ENCODE measurements at regions not wholly inside any gene's neighbourhood (a gene's known extent, or its start where the extent isn't known, plus 50 kb on each side); places are given as distances from the start of the nearest gene placed in this dataset.

GRCh38 chr14:31944256-31945073 lies 132.6 kb upstream of the ARHGAP5 start:
- no peak for DNase-seq

- no peak for DNase-seq
Measured at GRCh38 chr14:31945074-31945613, 132.0 kb upstream of the ARHGAP5 start.

- no peak for DNase-seq
Measured at GRCh38 chr14:31945701-31946100, 131.4 kb upstream of the ARHGAP5 start.

GRCh38 chr14:31947076-31947475 lies 130.0 kb upstream of the ARHGAP5 start:
- no peak for DNase-seq

- no peak for DNase-seq
Measured at GRCh38 chr14:31947680-31948595, 129.2 kb upstream of the ARHGAP5 start.

- DNase-seq, result no peak
Measured at GRCh38 chr14:31949709-31950108, 127.4 kb upstream of the ARHGAP5 start.

- no peak for DNase-seq
Measured at GRCh38 chr14:31950331-31950730, 126.8 kb upstream of the ARHGAP5 start.

GRCh38 chr14:31950764-31951637 lies 126.1 kb upstream of the ARHGAP5 start:
- peak; percentile 75 for DNase-seq

- no peak for DNase-seq
Measured at GRCh38 chr14:31951638-31951964, 125.5 kb upstream of the ARHGAP5 start.

GRCh38 chr14:31952573-31952972 lies 124.5 kb upstream of the ARHGAP5 start:
- no peak for DNase-seq

- DNase-seq, result no peak
Measured at GRCh38 chr14:31953210-31953609, 123.9 kb upstream of the ARHGAP5 start.

- no peak for DNase-seq
Measured at GRCh38 chr14:31954991-31955390, 122.1 kb upstream of the ARHGAP5 start.

GRCh38 chr14:31955936-31956579 lies 121.0 kb upstream of the ARHGAP5 start:
- DNase-seq, result no peak

- DNase-seq, result no peak
Measured at GRCh38 chr14:31957565-31957964, 119.5 kb upstream of the ARHGAP5 start.

- DNase-seq, result no peak
Measured at GRCh38 chr14:31960039-31960438, 117.1 kb upstream of the ARHGAP5 start.

- no peak for DNase-seq
Measured at GRCh38 chr14:31961896-31962295, 115.2 kb upstream of the ARHGAP5 start.

GRCh38 chr14:31962920-31963319 lies 114.2 kb upstream of the ARHGAP5 start:
- no peak for DNase-seq

GRCh38 chr14:31963587-31963986 lies 113.5 kb upstream of the ARHGAP5 start:
- no peak for DNase-seq

GRCh38 chr14:31964490-31964889 lies 112.6 kb upstream of the ARHGAP5 start:
- no peak for DNase-seq

GRCh38 chr14:31965071-31965734 lies 111.9 kb upstream of the ARHGAP5 start:
- DNase-seq, result no peak

All from muscle of arm (tissue), 1 donor.